ENCODE measurements at regions not wholly inside any gene's neighbourhood (a gene's known extent, or its start where the extent isn't known, plus 50 kb on each side); places are given as distances from the start of the nearest gene placed in this dataset.

GRCh38 chr14:87526731-87527130 lies 466.3 kb downstream of the GALC start:
- no peak overlapping the region for H3K4me3 ChIP-seq (ENCODE audit: low read depth, low read length)
- no peak for DNase-seq (ENCODE audit: low read depth)
- no peak for TF ChIP-seq CTCF (conservative IDR thresholded peaks at IDR 0.05; ENCODE audit: low read depth, low read length)

GRCh38 chr14:87524011-87524410 lies 469.0 kb downstream of the GALC start:
- no peak overlapping the region for H3K4me3 ChIP-seq (ENCODE audit: low read depth, low read length)
- no peak for DNase-seq (ENCODE audit: low read depth)
- no peak for TF ChIP-seq CTCF (conservative IDR thresholded peaks at IDR 0.05; ENCODE audit: low read depth, low read length)

- DNase-seq (ENCODE audit: low read depth): no peak
- TF ChIP-seq CTCF (conservative IDR thresholded peaks at IDR 0.05; ENCODE audit: low read depth, low read length): no peak
- H3K4me3 ChIP-seq (ENCODE audit: low read depth, low read length): no peak overlapping the region
These were observed 470.4 kb downstream of the GALC start for GRCh38 chr14:87522575-87522974.

GRCh38 chr14:87508333-87508732 lies 484.6 kb downstream of the GALC start:
- no peak overlapping the region for H3K4me3 ChIP-seq (ENCODE audit: low read depth, low read length)
- no peak for TF ChIP-seq CTCF (conservative IDR thresholded peaks at IDR 0.05; ENCODE audit: low read depth, low read length)
- DNase-seq (ENCODE audit: low read depth): no peak

GRCh38 chr14:87503711-87504110 lies 489.3 kb downstream of the GALC start:
- TF ChIP-seq CTCF (conservative IDR thresholded peaks at IDR 0.05; ENCODE audit: low read depth, low read length): no peak
- no peak for DNase-seq (ENCODE audit: low read depth)
- H3K4me3 ChIP-seq (ENCODE audit: low read depth, low read length): no peak overlapping the region

- no peak overlapping the region for H3K4me3 ChIP-seq (ENCODE audit: low read depth, low read length)
- no peak for TF ChIP-seq CTCF (conservative IDR thresholded peaks at IDR 0.05; ENCODE audit: low read depth, low read length)
- DNase-seq (ENCODE audit: low read depth): no peak
These were observed 495.7 kb downstream of the GALC start for GRCh38 chr14:87497301-87497700.

GRCh38 chr14:87494010-87494409 lies 499.0 kb downstream of the GALC start:
- no peak overlapping the region for H3K4me3 ChIP-seq (ENCODE audit: low read depth, low read length)
- no peak for TF ChIP-seq CTCF (conservative IDR thresholded peaks at IDR 0.05; ENCODE audit: low read depth, low read length)
- no peak for DNase-seq (ENCODE audit: low read depth)
